GM03348 (cell line): ENCODE measurements at regions not wholly inside any gene's neighbourhood (a gene's known extent, or its start where the extent isn't known, plus 50 kb on each side); places are given as distances from the start of the nearest gene placed in this dataset.
"Not testable (repeated sequence)": the region's sequence is repeated elsewhere in the genome, so short reads cannot be mapped to it uniquely, and the experiment has no call there.

Experiments used
- DNase-seq: peaks from one replicate; pipeline ENCODE4 v3.0.0; 2012; ENCODE audit warnings: low spot score

DNA sequence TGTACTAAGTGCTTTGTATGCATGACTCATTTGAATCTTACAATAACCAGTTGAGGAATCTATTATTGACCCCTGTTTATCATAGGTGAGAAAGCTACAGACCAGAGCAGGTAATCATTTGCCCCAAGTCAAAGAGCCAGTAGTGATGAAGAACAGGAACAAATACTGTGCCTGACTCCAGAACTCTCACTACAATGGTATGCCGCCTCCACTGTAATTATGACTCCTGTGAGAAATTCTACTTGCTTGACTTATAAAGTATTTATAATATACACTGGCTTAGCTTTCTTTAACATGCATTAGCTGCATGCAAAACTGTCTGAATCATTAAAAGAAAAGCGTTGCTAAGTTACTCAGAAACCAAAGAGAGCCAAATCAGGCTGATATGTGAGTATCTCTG, 92.6 kb downstream of the ZNF281 start:
- DNase-seq = no peak

DNA sequence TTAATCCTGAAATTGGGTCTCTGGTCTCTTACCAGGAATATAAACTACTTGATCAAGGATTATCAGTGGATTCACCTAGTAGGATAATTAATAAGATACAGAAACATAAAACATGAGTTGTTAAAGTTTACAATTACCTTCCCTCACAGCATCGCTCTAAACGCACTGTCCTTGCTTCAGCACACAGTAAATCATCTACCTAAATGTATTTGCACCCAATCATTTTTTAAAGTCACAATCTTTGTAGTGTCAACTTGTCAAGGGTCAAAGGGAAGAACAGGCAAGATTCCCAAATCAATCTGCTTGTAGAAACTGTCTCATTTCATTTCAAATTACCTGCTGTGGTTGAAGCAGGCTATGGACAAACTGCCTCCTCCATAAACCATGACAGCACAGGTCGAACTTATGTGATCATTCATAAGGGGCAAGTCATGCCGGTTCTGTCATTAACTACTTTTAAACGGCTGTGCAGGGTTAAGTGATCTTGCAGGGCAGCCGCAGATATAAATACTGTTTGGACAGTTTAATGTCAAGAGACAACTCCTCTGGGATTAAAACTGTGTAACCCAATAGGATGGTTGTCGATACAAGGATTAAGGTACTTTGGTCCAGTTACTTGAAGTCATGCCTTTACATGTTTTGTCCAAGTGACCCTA, 93.6 kb downstream of the ZNF281 start:
- DNase-seq = no peak

- DNase-seq = peak; percentile 68
Observed at GRCh38 chr1:200314085-200314750, 95.6 kb downstream of the ZNF281 start.

DNA sequence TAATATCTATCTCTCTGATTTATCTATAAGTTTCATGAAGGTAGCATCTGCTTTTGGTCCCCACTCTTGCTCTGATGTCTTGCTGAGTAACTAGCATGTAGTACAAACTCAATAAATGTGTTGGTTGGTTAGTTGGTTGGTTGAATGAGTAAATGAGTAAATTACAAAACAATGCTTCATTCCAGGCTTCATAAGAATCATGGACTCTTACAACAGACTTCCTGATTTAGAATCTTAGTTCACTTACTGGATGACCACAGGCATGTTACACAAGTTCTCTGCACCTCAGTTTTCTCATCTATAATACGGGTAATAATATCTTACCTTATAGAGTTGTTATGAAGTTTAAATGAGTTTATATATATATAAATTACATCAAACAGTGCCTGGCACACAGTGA, 98.6 kb downstream of the ZNF281 start:
- peak; percentile 43 for DNase-seq

GRCh38 chr1:200310824-200311223, 99.0 kb downstream of the ZNF281 start:
- no peak for DNase-seq

- DNase-seq = no peak
Observed at GRCh38 chr1:200307755-200308066, 102.1 kb downstream of the ZNF281 start.

GRCh38 chr1:200306944-200307754, 102.7 kb downstream of the ZNF281 start:
- peak; percentile 74 for DNase-seq

DNA sequence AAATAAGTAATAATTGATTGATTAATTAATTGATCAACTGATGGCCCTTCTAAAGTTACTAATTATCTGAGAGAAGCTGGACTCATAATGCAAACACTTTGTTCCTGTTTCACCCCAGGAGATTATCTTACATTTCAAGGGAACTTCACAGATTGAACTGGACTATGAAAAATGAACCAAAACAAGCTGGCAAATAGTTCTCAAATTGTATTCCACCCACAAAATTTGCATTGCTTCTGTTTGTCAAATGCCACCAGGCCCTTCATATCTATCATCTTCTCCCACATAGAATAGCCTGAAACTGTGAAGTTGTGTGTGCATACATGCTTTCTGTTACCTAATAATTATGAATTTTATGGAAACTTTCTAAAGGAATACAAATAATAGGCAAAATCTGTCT, 104.0 kb downstream of the ZNF281 start:
- no peak for DNase-seq

GRCh38 chr1:200304171-200304570, 105.7 kb downstream of the ZNF281 start:
- DNase-seq = no peak

DNA sequence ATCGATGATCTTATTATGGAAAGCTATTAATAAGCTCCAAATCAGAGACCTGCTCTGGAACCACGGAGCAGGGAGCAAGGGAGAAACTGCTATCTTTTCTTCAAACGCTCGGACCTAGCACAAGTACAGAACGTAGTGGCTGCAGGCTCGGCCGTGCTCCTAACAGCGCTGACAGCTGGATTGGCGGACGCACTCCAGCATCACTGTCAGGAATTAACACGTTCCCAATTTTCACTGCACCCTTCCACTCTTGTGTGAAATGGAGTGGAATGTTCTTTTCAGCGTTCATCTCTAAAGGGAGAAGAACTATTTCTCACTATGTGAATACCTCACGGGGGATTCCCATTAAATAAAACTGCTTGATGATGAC, 106.9 kb downstream of the ZNF281 start:
- peak; percentile 40 for DNase-seq

- DNase-seq = peak; percentile 70
Observed at GRCh38 chr1:200302192-200302920, 107.5 kb downstream of the ZNF281 start.

- DNase-seq = no peak
Observed at GRCh38 chr1:200301152-200301551, 108.7 kb downstream of the ZNF281 start.

DNA sequence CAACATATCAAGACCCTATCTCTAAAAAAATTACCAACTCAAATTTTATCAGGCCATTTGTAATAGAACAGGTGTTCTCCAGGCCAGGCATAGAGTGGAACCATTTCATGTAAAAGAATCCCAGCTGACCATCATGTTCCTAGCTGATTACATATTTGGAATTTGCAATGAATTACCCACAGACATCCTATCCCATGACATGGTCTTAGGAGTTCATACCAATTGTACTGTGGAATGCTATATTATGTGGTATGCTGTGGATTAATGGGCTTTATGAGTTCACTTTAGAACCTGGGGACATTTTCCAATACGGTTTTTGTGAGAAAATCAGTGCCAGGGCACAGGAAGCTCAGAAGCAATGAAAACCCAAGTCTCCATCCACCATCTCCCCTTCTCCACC, 110.3 kb downstream of the ZNF281 start:
- DNase-seq = no peak

- no peak for DNase-seq
Observed at GRCh38 chr1:200298242-200298641, 111.6 kb downstream of the ZNF281 start.

GRCh38 chr1:200296091-200296661, 113.7 kb downstream of the ZNF281 start:
- no peak for DNase-seq

DNA sequence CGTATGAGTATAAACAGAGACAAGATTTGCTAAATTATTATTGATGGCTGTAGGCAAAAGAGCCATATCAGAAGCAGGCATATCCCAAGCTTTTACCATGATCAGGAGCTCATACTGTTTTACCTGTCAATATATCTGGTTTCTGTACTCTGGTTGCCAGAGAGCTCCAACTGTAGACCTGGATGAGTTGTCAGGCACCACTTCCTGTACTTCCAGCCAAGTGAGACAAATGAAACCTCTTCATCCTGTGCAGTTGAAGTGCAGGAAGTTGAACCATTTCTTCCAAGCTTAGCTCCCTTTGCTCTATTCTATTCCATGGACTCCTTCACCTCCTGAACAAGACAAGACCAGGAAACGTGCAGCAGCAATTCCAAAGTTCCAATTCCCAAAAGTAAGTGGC, 115.6 kb downstream of the ZNF281 start:
- DNase-seq = no peak

GRCh38 chr1:200292699-200293098, 117.1 kb downstream of the ZNF281 start:
- DNase-seq = no peak

- no peak for DNase-seq
Observed at GRCh38 chr1:200291106-200291505, 118.7 kb downstream of the ZNF281 start.

- DNase-seq = no peak
Observed at GRCh38 chr1:200290010-200290685, 119.7 kb downstream of the ZNF281 start.

GRCh38 chr1:200288226-200288625, 121.6 kb downstream of the ZNF281 start:
- DNase-seq = no peak

DNA sequence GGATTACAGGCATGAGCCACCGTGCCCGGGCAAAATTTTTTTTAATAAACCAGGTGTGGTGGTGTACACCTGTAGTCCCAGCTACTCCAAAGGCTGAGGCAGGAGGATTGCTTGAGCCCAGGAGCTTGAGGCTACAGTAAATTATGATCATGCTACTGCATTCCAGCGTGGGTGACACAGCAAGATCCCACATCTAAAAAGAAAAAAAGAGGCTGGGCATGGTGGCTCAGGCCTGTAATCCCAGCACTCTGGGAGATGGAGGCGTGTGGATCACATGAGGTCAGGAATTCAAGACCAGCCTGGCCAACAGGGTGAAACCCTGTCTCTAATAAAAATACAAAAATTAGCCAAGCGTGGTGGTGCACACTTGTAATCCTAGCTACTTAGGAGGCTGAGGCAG, 125.6 kb downstream of the ZNF281 start:
- DNase-seq = not testable (repeated sequence)
